Hippocampal formation (tissue), 2 donors: ENCODE measurements at regions not wholly inside any gene's neighbourhood (a gene's known extent, or its start where the extent isn't known, plus 50 kb on each side); places are given as distances from the start of the nearest gene placed in this dataset.

Source experiments
- DNase-seq, 2 donors: peaks; one replicate each; lab custom pipeline; 2025; lab: John Stamatoyannopoulos, UW

DNA sequence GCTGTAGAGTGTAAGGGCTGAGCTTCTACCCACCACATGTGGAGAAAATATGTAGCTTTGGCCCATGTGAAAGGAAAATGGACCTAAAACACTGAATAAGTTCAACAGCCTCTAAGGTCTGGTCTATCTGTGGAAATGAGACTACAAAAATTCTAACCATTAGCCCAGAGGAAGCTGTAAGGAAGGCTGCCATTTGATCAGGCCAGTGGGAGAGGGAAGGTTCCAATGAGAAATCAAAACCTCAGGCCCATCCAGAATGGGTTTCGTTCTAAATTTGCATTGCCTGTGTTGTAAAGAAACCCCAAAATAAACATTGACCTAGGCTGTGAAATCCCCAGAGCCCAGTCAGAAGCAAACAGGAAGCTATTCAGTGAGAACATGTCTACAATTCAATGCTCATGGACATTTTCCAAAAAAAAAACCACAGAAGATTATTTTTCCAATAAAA is 320.4 kb upstream of the SLC7A11 start:
- DNase-seq = no peak

DNA sequence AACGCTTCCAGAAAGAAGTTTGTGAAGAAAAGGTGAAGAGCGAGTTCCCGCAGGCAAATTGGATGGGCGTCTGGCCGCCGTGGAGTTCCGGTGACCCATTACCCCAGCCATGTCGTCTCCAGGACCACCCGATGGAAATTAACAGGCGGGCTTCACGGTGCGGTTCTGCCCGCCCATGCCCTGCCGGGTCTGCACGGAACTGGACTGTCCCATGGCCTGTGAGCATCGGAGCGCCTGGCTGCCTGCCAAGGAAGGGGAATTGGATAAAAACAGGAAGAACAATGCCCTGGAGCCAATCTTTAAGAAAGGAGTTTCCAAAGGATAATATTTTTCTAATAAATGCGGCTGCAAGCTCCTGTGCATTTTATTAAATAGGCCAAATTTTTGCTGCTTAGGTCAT is 319.8 kb upstream of the SLC7A11 start:
- DNase-seq = no peak

DNA sequence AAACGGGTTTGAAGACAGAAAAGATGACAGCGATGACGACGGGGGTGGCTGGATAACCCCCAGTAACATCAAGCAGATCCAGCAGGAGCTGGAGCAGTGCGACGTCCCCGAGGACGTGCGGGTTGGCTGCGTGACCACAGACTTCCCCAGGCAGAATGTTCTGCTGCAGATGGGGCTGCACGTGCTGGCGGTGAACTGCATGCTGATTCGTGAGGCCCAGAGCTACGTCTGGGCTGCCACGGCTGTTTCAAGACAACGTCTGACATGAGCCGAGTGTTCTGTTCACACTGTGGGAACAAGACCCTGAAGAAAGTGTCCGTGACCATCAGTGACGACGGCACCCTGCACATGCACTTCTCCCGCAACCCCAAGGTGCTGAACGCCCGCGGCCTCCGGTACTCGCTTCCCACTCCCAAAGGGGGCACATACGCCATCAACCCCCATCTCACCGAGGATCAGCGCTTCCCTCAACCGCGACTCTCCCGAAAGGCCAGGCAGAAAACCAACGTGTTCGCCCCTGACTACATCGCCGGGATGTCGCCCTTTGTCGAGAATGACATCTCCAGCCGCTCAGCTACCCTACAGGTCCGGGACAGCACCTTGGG is 319.2 kb upstream of the SLC7A11 start:
- no peak for DNase-seq

DNA sequence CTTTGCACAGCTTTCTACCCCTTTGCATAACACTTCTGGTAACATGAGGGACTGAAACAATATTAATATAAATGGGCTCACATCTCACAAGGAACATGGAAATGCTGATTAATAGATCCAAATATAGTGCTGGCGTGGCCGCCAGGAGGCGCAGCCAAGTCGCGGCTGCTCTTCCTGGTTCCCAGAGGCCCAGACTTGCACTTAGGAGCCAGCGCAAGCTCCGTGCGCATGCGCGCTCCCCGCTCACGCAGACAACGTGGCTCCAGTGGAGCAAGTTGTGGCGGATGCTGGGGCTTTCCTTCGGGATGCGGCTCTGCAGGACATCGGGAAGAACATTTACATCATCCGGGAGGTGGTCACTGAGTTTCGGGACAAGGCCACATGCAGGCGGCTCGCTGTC is 318.3 kb upstream of the SLC7A11 start:
- no peak for DNase-seq

DNA sequence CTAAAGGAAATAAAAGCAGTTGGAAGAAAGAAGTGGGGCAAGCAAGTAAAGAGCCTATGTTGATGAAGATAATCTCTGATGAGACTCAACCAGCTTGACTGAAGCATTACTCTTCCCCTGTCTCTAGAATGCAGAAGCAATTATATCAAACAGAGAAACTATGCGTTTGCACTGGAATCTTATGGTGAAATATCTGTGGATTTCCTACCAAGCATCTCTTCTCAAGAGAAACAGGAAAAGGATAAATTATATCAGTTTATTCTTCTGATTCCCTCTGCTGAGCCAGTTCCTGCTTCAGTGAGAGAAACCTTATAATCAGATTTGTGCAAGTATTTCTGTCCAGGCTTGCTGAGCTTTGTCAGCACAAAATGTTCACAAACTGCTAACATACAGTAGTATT is 316.7 kb upstream of the SLC7A11 start:
- DNase-seq = no peak

DNA sequence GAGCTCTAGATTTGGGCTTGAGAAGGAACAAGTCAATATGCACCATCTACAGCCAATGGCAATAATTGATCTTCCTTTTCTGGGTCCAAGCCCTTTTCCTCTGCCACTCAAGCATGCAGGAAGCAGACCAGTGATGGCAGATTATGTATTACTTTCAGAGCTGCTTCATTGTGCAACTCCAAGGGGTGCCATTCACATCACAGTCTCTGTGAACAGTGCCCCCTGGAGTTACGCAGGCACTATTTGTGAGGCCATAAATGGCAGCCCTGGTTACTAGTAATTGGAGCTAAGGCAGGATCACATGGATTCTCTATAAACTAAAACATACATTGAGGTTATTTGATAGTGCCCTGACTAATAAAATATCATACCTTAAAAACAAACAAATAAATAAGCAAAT is 313.4 kb upstream of the SLC7A11 start:
- no peak for DNase-seq

DNA sequence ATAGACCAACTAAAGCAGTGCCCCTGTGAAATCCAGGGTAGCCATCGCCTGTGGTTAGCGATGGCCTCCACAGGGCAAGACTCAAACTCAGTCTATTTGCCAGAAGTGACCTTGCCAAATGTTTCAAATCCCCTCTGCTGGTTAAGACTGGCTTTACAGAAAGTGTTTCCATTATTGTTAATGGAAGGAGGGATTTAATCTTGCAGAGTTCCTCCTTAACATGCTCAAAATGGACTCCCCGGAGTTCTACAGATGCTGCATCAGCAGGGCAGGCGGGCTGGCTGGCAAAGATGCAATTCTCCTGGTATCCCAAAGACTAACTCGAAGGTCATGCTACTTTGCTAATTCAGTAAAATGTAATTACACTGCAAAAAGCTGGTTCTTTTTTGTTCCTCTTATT is 313.0 kb upstream of the SLC7A11 start:
- no peak for DNase-seq

DNA sequence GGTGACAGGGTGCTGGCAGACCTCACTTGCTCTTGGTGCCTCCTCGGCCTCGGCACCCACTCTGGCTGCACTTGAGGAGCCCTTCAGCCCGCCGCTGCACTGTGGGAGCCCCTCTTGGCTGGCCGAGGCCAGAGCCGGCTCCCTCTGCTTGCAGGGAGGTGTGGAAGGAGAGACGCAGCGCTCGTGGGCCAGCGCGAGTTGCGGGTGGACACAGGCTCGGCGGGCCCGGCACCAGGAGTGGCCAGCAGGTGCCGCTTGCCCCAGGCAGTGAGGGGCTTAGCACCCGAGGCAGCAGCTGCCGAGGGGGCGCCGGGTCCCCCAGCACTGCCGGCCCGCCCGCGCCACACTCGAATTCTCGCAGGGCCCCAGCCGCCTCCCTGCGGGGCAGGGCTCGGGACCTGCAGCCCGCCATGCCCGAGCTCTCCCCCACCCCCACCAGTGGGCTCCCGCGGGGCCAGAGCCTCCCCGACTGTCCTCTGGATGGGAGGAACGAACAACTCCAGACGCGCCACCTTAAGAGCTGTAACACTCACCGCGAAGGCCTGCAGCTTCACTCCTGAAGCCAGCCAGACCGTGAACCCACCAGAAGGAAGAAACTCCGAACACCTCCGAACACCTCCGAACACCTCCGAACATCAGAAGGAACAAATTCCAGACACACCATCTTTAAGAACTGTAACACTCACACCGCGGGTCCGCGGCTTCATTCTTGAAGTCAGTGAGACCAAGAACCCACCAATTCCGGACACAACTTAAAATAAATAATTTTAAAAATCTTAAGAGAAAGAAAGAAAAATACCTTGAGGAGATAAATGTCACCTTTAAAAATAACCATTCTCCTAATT is 311.1 kb upstream of the SLC7A11 start:
- no peak for DNase-seq

DNA sequence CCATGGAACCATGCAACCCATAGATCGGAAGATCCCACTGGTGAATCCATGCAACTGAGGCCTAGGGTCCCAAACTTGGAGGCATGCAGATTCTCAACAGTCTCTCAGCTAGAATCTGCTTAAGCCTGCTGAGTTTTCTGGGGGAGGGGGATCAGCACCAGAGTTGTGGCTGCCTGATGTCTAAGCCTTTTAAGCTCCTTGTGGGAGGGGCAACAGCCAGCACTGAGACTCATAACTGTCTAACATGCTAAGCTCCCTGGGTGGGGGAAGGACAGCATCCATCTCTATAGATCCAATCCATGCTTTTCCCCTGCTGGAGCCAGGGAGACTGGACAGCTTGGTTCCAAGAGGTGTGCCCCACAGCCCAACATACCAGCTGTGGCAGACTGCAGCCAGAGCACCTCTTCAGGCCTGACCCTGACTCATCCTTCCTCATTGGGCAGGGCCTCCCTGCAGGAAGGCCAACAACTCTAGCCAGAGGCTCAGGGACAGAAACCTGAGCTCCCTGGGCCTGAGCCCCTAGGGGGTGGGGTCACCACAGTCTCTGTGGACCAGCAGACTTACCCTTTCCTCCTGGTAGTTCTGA is 300.1 kb upstream of the SLC7A11 start:
- no peak for DNase-seq

DNA sequence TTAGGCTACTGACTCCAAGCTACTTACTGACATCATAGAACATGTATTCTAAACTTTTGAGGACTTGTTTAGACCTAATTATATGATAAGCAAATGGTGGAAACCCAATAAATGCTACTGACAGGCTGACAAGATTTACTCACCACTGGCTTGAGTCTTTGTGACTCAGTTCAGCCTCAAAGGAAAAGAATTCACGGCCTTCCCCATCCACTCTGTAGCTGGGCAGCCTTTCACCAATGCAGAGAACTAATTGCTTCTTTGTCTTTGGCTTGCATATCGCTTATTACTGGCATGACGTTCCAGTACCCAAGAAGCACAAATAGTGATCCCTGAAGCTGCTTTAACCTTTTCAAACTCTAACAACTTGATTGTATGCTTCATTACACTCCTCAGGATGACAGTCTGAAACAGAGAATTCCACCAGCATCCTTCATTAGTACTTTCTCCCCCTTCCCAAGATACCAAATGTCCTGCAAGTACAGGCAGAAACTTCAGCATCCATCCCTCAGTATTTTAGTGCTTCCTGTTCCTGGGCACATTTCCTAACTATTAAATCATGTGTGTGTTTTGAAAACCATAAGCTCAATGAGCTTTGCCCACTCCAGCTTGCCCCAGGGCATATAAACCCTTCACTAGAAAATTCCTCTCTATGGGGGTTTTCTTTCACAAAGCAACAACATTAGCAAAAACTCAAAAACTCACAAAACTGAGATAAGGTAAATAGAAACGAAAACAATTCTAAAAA is 298.1 kb upstream of the SLC7A11 start:
- DNase-seq = no peak

DNA sequence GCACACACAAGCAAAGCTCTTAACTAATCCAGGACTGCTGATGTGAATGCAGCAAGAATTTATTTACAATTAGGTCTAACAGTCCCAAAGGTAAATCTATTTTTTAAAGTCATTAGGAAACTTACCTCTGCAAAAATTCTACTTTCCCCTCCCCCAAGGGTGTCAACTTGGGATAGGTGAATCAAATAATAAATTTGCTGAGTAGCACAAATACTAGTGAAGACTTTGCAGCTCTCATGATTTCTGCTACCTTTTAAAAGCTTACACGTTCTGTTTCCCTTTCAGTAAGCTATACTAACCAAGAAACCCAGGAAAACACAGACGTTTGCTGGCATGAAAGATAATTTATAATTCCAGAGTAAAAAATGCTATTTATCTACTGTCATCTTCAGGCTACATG is 296.6 kb upstream of the SLC7A11 start:
- DNase-seq = no peak

DNA sequence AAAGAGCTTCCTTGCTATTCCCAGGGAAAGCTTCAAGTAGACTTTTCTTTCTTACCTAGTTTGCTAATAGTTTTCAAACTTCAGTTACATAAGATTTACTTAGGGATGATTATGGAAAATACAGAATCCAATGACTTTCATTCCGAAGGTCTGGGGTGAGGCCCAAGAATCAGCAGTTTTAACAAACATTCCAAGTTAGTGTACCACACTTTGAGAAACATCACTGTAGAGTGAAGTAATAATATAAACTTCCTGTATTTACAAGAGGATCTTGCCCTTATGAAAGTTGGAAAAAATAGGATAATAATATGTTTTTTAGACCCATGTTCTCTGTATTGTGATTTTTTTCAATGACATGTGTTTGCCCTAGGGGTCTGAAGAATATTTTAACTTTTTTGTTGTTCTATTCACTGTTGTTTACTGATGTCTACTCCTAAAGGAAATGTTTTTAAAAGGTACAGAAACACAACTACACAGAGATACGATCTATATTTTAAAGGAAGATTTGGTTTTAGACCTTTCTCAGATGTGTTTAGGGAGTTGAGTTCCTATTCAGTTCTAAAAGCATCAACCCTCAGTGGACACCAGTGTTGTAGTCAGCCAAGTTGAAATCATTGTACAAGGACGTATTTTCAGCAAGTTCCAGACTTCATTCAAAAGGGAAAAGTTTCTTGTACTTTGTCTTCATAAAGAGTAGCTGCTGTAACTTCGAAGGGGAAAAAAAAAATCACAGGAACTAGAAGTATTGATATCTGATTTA is 295.8 kb upstream of the SLC7A11 start:
- no peak for DNase-seq

DNA sequence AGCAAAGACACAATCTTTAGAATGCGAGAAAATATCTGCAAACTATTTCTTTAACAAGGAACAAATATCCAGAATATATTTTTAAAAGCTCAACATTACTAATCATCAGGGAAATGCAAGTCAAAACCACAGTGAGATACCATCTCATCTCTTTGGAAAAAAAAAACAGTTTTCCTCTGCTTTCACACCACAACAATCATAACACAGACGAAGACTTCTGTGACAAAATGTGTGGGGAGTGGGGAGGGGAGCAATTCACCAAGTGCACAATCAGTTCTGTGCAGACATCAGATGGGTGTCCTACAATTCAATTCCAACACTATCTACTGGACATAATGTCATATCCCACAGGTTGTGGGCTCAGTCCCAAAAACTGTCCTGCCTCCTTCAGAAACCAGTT is 293.2 kb upstream of the SLC7A11 start:
- no peak for DNase-seq

DNA sequence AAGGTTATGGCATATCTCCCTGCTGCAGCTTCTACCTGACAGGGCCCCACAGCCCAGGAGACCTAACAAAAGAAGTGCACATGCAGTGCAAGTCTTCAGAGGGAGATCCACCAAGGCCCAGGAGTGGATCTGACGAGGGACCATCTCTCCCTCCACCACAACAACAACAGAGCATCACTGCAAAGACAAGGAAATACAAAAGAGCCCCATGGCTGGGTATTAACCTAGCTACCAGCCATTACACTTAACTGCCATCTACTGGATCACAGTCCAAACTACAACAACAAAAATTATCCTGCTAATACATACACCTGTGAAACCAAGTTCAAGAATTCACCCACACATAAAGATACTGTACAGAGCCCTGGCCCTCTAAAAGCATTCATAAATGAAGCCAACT is 280.2 kb upstream of the SLC7A11 start:
- DNase-seq = no peak

DNA sequence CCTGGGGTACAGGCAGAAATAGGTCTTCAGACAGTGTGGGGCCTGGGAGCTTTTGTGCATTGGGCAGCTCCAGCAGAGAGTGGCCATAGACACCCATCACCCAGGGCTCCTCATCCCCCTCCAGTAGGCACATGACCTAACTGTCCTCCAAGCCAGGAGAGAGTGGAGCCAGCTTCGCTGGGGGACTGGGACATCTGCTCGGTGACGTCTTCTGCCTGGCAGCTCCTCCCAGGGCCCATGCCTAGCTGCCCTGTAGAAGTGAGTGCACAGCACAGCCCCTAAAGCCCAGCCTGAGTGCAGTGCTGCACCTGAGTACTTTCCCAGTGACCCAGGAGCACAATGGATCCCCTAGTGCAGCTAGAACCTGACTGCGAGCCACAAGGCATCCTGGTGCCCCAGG is 279.7 kb upstream of the SLC7A11 start:
- no peak for DNase-seq

DNA sequence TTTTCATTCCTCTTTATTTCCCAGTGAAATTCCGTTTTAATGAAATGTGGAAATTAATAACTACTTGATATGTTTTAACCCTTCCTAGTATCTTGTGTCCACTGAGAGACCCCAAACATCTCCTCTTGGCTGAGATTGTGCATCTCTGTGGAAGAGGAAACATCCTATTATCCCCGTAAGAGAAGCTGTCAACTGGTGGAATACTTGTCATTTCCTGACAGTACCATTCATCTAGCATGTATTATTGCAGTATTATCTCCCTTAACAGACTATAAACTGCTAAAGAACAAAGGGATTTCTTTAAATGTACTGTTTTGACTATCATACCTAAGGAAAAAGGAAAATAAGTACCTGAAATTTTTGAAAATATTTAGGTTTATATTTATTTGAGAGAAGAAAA is 277.3 kb upstream of the SLC7A11 start:
- DNase-seq = no peak

DNA sequence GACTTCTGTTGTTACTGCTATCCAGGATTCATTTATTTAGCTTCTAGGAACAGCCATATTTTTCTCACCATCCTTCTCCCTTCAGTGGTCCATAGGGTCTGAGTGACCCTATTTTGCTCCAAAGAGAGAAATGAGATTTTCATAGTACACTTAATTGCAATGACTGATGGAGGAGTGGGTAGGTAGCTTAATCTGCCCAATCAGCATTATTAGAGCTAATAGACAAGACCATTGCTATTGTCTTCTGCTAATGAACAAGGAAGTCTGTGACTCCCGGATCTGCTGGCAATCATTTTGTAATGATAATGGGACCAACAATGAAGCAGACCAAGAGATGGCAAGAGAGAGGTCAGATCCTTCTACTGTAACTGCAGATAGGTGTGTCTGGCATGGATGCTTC is 271.4 kb upstream of the SLC7A11 start:
- no peak for DNase-seq

DNA sequence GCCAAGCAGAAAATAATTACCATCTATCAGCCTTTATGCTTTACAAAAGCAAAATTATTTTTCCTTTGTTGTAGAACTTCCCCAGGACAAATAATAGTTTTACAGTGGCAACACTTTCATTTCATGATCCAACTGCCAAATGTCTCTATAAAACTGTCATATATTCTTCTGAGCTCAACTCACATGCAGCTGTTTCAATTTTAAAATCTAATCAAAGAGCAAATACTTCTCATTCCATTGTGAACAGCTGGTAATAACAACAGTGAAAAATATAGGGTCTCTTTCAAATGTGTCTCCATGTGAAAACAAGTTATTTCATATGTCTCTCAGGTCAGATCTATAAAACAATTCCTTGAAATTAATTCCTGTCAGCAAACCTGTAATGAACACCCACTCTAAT is 270.6 kb upstream of the SLC7A11 start:
- no peak for DNase-seq

DNA sequence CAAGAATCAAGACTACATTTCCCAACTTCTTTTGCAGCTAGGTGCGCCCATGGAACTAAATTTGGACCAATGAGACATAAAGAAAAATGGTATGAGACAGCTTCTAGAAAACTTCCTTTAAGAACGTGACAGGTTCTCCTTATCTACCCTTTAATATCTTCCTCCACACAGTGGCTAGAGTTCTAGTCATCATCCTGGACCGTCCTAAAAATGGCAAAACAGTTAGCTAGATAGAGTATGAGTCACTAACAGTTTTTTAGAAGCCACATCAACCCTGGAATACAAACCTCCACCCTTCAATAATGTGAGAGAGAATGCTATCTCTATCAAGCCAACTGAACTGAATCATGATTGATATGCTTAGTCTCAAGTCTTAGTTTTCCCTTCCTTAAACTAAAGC is 267.9 kb upstream of the SLC7A11 start:
- DNase-seq = no peak

DNA sequence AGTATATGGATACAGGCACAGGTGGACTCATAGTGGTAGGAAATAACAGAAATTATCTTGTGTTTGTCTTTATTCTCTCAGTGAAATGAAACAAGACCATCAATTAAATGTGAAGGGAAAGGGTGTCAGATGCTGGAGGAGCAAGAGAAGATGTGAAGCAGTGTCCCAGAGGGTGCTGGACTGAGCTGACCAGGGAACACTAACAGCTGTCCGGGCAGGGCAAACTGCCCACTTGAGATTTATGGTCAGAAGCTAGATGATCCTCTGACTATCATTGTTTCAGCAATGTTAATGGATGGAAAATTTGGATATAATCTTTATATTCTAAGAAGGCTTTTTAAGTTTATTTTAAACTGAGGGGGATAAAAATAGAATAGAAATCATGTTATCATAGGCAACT is 267.2 kb upstream of the SLC7A11 start:
- DNase-seq = no peak

DNA sequence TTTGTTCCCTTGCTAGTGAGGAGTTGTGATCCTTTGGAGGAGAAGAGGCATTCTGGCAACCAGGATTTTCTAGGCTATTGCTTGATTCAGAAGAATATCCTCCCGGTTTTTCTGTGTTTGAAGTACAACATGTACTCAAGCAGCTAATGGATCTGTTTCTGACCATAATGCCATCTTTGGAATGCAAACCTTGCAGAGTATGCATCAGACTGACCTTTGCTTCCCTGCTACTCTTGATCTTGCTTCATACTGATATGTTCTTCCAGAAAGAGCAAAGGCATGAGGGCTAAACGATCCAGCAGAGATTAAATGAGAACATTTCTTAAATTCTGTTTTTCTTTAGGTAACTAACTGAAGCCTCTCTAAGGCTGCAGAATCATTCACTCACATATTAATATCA is 265.4 kb upstream of the SLC7A11 start:
- DNase-seq = no peak

DNA sequence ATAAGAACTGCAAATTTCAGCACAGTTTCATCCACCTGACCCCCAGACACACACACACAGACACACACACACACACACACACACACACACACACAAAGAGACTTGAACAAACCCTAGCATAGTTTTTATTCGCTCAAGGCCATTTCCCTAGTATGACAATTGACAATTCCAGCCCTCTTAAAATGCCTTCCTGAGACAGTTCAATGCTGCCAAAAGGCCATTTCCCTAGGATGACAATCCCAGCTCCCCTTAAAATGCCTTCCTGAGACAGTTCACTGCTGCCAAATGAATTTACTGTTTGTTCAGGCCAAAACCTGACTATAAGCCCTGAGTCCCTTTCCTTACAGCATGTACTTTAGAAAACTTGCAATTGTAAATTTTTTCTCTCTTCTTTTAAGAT is 259.5 kb upstream of the SLC7A11 start:
- DNase-seq = no peak
